ENCODE measurements at regions not wholly inside any gene's neighbourhood (a gene's known extent, or its start where the extent isn't known, plus 50 kb on each side); places are given as distances from the start of the nearest gene placed in this dataset.
"Not testable (repeated sequence)": the region's sequence is repeated elsewhere in the genome, so short reads cannot be mapped to it uniquely, and the experiment has no call there.

DNA sequence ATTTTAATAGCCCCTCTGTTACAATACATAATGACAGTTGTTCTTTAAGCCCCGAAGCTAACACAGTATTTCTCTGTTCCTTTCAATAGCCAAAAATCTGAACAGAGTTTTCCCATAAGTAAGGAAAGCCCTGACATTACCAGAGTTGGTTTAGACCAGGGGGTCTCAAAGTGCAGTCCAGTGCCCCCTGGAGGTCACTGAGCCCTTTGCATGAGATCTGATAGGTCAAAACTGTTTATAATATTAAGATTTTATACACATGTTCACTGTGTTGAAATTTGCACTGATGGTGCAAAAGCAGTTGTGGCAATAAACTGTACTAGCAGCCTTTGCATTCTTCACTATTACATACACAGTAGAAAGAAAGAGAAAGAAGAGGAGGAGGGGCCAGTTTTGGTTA lies 177.1 kb downstream of the SPANXN3 start:
- H3K36me3 ChIP-seq (ENCODE audit: control insufficient read depth, low read length) = no peaks in the 10 kb centered on the region
- no peaks in the 10 kb centered on the region for H3K9me2 ChIP-seq (replicated peaks; ENCODE audit: control insufficient read depth, low read length)
- H3K4me2 ChIP-seq (ENCODE audit: low read length) = no peak overlapping the region
- H3K4me1 ChIP-seq (ENCODE audit: control insufficient read depth, low read length) = no peaks in the 10 kb centered on the region
- no peak for TF ChIP-seq EZH2phosphoT487 (IDR thresholded peaks at IDR 0.05; ENCODE audit: borderline replicate concordance, low read length)
- TF ChIP-seq, protein P1, sequence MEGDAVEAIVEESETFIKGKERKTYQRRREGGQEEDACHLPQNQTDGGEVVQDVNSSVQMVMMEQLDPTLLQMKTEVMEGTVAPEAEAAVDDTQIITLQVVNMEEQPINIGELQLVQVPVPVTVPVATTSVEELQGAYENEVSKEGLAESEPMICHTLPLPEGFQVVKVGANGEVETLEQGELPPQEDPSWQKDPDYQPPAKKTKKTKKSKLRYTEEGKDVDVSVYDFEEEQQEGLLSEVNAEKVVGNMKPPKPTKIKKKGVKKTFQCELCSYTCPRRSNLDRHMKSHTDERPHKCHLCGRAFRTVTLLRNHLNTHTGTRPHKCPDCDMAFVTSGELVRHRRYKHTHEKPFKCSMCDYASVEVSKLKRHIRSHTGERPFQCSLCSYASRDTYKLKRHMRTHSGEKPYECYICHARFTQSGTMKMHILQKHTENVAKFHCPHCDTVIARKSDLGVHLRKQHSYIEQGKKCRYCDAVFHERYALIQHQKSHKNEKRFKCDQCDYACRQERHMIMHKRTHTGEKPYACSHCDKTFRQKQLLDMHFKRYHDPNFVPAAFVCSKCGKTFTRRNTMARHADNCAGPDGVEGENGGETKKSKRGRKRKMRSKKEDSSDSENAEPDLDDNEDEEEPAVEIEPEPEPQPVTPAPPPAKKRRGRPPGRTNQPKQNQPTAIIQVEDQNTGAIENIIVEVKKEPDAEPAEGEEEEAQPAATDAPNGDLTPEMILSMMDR (IDR thresholded peaks at IDR 0.05; ENCODE audit: low read depth, low read length, poor library complexity, severe bottlenecking) = peak; percentile 13
- no peaks in the 10 kb centered on the region for H3K9me3 ChIP-seq (ENCODE audit: control insufficient read depth, insufficient read depth, low read length)
- no peaks in the 10 kb centered on the region for H3K27me3 ChIP-seq (ENCODE audit: control insufficient read depth, low read length)
- H3K4me3 ChIP-seq (ENCODE audit: low read length) = no peak overlapping the region
- H3K79me2 ChIP-seq (ENCODE audit: control insufficient read depth, low read length) = no peaks in the 10 kb centered on the region
- no peaks in the 10 kb centered on the region for H4K20me1 ChIP-seq (ENCODE audit: control insufficient read depth, insufficient read depth, low read depth, low read length)
- no peak overlapping the region for H3K27ac ChIP-seq (ENCODE audit: low read depth, low read length)
- H3F3A ChIP-seq (ENCODE audit: control insufficient read depth, insufficient read depth) = no peaks in the 10 kb centered on the region

- Histone ChIP-seq H3K4me1 (ENCODE audit: control insufficient read depth, low read length) (no peaks in the 10 kb centered on the region), H3K36me3 (ENCODE audit: control insufficient read depth, low read length) (no peaks in the 10 kb centered on the region), H3K27ac (ENCODE audit: low read depth, low read length) (no peak overlapping the region), H3K4me2 (ENCODE audit: low read length) (no peak overlapping the region), H3K9me3 (ENCODE audit: control insufficient read depth, insufficient read depth, low read length) (no peaks in the 10 kb centered on the region), H3K27me3 (ENCODE audit: control insufficient read depth, low read length) (no peaks in the 10 kb centered on the region), H3K9me2 (replicated peaks; ENCODE audit: control insufficient read depth, low read length) (no peaks in the 10 kb centered on the region), H3F3A (ENCODE audit: control insufficient read depth, insufficient read depth) (no peaks in the 10 kb centered on the region), H3K4me3 (ENCODE audit: low read length) (no peak overlapping the region), H4K20me1 (ENCODE audit: control insufficient read depth, insufficient read depth, low read depth, low read length) (no peaks in the 10 kb centered on the region), H3K79me2 (ENCODE audit: control insufficient read depth, low read length) (no peaks in the 10 kb centered on the region)
- no peak for TF ChIP-seq EZH2phosphoT487 (IDR thresholded peaks at IDR 0.05; ENCODE audit: borderline replicate concordance, low read length)
- TF ChIP-seq, protein P1 (IDR thresholded peaks at IDR 0.05; ENCODE audit: low read depth, low read length, poor library complexity, severe bottlenecking) = no peak
These were observed 181.0 kb downstream of the SPANXN3 start for GRCh38 chrX:143336261-143336660.

DNA sequence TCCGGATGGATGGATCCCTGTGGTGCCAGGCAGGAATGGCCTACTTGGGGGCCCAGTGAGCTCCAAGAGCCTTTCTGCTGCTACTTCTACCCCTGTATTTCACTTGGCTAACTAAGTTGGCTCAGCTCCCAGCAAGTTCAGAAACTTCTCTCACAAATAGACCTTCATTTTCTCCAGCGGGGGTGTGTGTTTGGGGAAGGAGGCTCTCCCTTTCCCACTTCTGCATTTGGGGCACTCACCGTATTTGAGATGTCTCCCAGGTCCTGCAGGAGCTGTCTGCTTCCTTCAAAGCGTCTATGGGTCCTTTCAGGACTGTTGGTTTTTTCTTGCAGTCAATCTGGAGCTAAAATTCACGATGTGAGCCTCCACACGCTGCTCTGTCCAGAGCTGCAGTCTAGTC lies 197.7 kb downstream of the SPANXN3 start:
- Histone ChIP-seq H3K27me3 (ENCODE audit: control insufficient read depth, low read length) (no peaks in the 10 kb centered on the region), H3K9me2 (replicated peaks; ENCODE audit: control insufficient read depth, low read length) (no peaks in the 10 kb centered on the region), H4K20me1 (ENCODE audit: control insufficient read depth, insufficient read depth, low read depth, low read length) (no peaks in the 10 kb centered on the region), H3K4me2 (ENCODE audit: low read length) (no peak overlapping the region), H3K9me3 (ENCODE audit: control insufficient read depth, insufficient read depth, low read length) (no peaks in the 10 kb centered on the region), H3K4me1 (ENCODE audit: control insufficient read depth, low read length) (no peaks in the 10 kb centered on the region), H3K27ac (ENCODE audit: low read depth, low read length) (no peak overlapping the region), H3F3A (ENCODE audit: control insufficient read depth, insufficient read depth) (no peaks in the 10 kb centered on the region), H3K4me3 (ENCODE audit: low read length) (no peak overlapping the region), H3K36me3 (ENCODE audit: control insufficient read depth, low read length) (no peaks in the 10 kb centered on the region), H3K79me2 (ENCODE audit: control insufficient read depth, low read length) (no peaks in the 10 kb centered on the region)
- no peak for TF ChIP-seq EZH2phosphoT487 (IDR thresholded peaks at IDR 0.05; ENCODE audit: borderline replicate concordance, low read length)
- TF ChIP-seq, protein P1 (IDR thresholded peaks at IDR 0.05; ENCODE audit: low read depth, low read length, poor library complexity, severe bottlenecking) = no peak

DNA sequence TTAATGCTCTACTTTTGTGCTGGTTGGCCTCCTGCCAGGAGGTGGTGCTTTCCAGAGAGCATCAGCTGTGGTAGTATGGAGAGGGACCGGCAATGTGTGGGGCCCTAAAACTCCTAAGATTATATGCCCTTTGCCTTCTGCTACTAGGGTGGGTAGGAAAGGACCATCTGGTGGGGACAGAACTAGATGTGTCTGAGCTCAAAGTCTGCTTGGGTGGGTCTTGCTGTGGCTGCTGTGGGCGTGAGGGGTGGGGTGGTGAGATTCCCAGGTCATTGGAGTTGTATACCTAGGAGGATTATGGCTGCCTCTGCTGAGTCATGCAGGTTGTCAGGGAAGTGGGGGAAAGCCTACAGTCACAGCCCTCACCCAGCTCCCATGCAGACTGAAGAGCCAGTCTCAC lies 198.4 kb downstream of the SPANXN3 start:
- H3K27ac ChIP-seq (ENCODE audit: low read depth, low read length); H3K9me3 ChIP-seq (ENCODE audit: control insufficient read depth, insufficient read depth, low read length); H3K79me2 ChIP-seq (ENCODE audit: control insufficient read depth, low read length); H3F3A ChIP-seq (ENCODE audit: control insufficient read depth, insufficient read depth); H4K20me1 ChIP-seq (ENCODE audit: control insufficient read depth, insufficient read depth, low read depth, low read length); H3K36me3 ChIP-seq (ENCODE audit: control insufficient read depth, low read length); H3K9me2 ChIP-seq (replicated peaks; ENCODE audit: control insufficient read depth, low read length); H3K4me1 ChIP-seq (ENCODE audit: control insufficient read depth, low read length); H3K4me2 ChIP-seq (ENCODE audit: low read length); H3K27me3 ChIP-seq (ENCODE audit: control insufficient read depth, low read length); H3K4me3 ChIP-seq (ENCODE audit: low read length): not testable (repeated sequence)

Data from DOHH2 (cell line).